Neural cell (in vitro differentiated cells): ENCODE measurements at regions not wholly inside any gene's neighbourhood (a gene's known extent, or its start where the extent isn't known, plus 50 kb on each side); places are given as distances from the start of the nearest gene placed in this dataset.

ENCODE experiments used
- H2AFZ ChIP-seq: fragments of 200-600, 300-800 bp; sonication (generic), shearing (Covaris generic); 2 replicates; pipeline ENCODE4 v1.6.0; 2014; ENCODE audit warnings: low read depth, mild to moderate bottlenecking, antibody characterized with exemption, low read length, moderate library complexity
- H3F3A ChIP-seq: fragments of 200-600 bp; shearing (Covaris generic); 2 replicates; pipeline ENCODE4 v1.6.1; 2016; ENCODE audit warnings: mild to moderate bottlenecking, moderate library complexity, mixed read lengths, antibody characterized with exemption, low read length; ENCODE audit not compliant: insufficient read depth, poor library complexity, severe bottlenecking
- H3K27ac ChIP-seq: fragments of 200-600, 300-800 bp; sonication (generic), shearing (Covaris generic); 2 replicates; pipeline ENCODE4 v1.5.1; 2014; ENCODE audit warnings: mild to moderate bottlenecking, low read length, moderate library complexity
- H3K27me3 ChIP-seq: fragments of 300-800, 200-600 bp; sonication (generic), shearing (Covaris generic); 2 replicates; pipeline ENCODE4 v1.6.0; 2014; ENCODE audit warnings: mild to moderate bottlenecking, low read depth, low read length, moderate library complexity; ENCODE audit not compliant: insufficient read depth
- H3K36me3 ChIP-seq: fragments of 300-800, 200-600 bp; sonication (generic), shearing (Covaris generic); 2 replicates; pipeline ENCODE4 v1.5.1; 2014; ENCODE audit warnings: mild to moderate bottlenecking, antibody characterized with exemption, low read length, moderate library complexity; ENCODE audit not compliant: insufficient read depth
- H3K4me2 ChIP-seq: fragments of 300-800, 200-600 bp; sonication (generic), shearing (Covaris generic); 2 replicates; pipeline ENCODE4 v1.6.0; 2014; ENCODE audit warnings: mild to moderate bottlenecking, low read length
- H3K4me3 ChIP-seq: fragments of 300-800, 200-600 bp; sonication (generic), shearing (Covaris generic); 2 replicates; pipeline ENCODE4 v1.5.1; 2014; ENCODE audit warnings: mild to moderate bottlenecking, low read length, moderate library complexity
- H3K79me2 ChIP-seq: fragments of 200-600 bp; shearing (Covaris generic); replicated peaks from 2 replicates; pipeline ENCODE4 v1.6.0; 2014; ENCODE audit warnings: mild to moderate bottlenecking, low read length, moderate library complexity; ENCODE audit not compliant: insufficient read depth
- H3K9ac ChIP-seq: fragments of 300-800, 200-600 bp; sonication (generic), shearing (Covaris generic); 2 replicates; pipeline ENCODE4 v1.6.1; 2016; ENCODE audit warnings: mild to moderate bottlenecking, low read length, mixed read lengths
- H3K9me2 ChIP-seq: fragments of 200-600 bp; shearing (Covaris generic); 2 replicates; pipeline ENCODE4 v1.6.1; 2016; ENCODE audit warnings: mild to moderate bottlenecking, low read length, mixed read lengths; ENCODE audit not compliant: insufficient read depth
- H3K9me3 ChIP-seq: fragments of 200-600, 300-800 bp; sonication (generic), shearing (Covaris generic); 2 replicates; pipeline ENCODE4 v1.6.1; 2016; ENCODE audit warnings: mild to moderate bottlenecking, mixed run types, low read length, moderate library complexity, mixed read lengths
- H4K20me1 ChIP-seq: fragments of 200-600 bp; shearing (Covaris generic); 2 replicates; pipeline ENCODE4 v1.6.1; 2016; ENCODE audit warnings: mild to moderate bottlenecking, mixed run types; ENCODE audit not compliant: insufficient read depth
- EP300 ChIP-seq: fragments of 450-650 bp; conservative IDR thresholded peaks from 2 replicates; pipeline ENCODE4 v1.6.1; 2014; ENCODE audit warnings: antibody characterized with exemption, mild to moderate bottlenecking, moderate library complexity; ENCODE audit not compliant: poor library complexity, severe bottlenecking
- EZH2 ChIP-seq: fragments of 200-600, 300-800 bp; shearing (Covaris generic), sonication (generic); IDR thresholded peaks from 2 replicates; pipeline ENCODE4 v1.6.1; 2014; ENCODE audit warnings: antibody characterized with exemption, low read length, borderline replicate concordance, mild to moderate bottlenecking; ENCODE audit not compliant: insufficient read depth, poor library complexity, severe bottlenecking
- MXI1 ChIP-seq: fragments of 450-650 bp; conservative IDR thresholded peaks from 2 replicates; pipeline ENCODE4 v1.6.1; 2014; ENCODE audit warnings: antibody characterized with exemption, mild to moderate bottlenecking; ENCODE audit not compliant: poor library complexity, severe bottlenecking
- POLR2AphosphoS5 ChIP-seq: IDR thresholded peaks from 2 replicates; pipeline ENCODE4 v1.6.1; 2012
- RAD21 ChIP-seq: fragments of 450-650 bp; conservative IDR thresholded peaks from 2 replicates; pipeline ENCODE4 v1.6.1; 2014; ENCODE audit warnings: antibody characterized with exemption, mild to moderate bottlenecking, moderate library complexity
- SMC3 ChIP-seq: fragments of 450-650 bp; conservative IDR thresholded peaks from 2 replicates; pipeline ENCODE4 v1.6.1; 2014; ENCODE audit warnings: antibody characterized with exemption, mild to moderate bottlenecking, moderate library complexity; ENCODE audit not compliant: poor library complexity
- TAF1 ChIP-seq: IDR thresholded peaks from 2 replicates; pipeline ENCODE4 v1.6.1; 2012; ENCODE audit warnings: low read depth
- TF ChIP-seq, protein P1 (sequence below): fragments of 450-650 bp; IDR thresholded peaks from 2 replicates; pipeline ENCODE4 v1.5.1; 2014; ENCODE audit warnings: antibody characterized with exemption, mild to moderate bottlenecking, moderate library complexity; ENCODE audit not compliant: poor library complexity, severe bottlenecking
- TF ChIP-seq, protein P2 (sequence below): IDR thresholded peaks from 2 replicates; pipeline ENCODE4 v1.6.1; 2012; ENCODE audit warnings: borderline replicate concordance

DNA sequence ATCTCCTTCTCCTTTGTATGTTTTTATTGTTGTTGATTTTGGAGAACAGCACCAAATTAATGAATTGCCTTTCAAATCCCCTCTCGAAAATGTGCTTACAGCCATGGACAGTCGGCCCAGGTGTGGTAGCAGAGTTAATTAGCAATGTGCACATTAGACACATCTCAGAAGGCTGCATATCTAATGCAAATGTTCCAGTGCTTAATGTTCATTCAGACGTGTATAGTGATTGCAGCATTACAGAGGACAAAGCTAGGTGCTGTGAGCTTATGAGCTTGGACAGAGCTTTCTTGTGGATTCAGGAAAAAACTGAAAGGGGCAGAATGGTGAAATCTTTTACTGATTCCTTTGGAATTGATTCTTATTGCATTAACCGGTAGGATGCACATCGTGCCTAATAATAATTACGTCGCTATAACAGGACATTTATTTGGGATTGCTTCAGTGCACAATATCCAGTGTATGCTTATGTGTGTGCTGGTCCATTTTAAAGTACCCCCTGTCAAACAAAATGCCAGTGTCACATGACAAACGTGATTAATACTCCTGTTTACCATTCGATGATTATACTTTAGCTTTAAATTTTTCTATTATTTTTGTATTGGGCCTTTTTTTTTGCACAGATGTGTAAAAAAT is 552.9 kb upstream of the EPHA5 start:
- Histone ChIP-seq H3K27me3 (no peaks in the 10 kb centered on the region), H3K9me3 (no peaks in the 10 kb centered on the region), H3K4me3 (no peak overlapping the region), H3K9me2 (no peaks in the 10 kb centered on the region), H3K9ac (no peak overlapping the region), H3K36me3 (no peaks in the 10 kb centered on the region), H3F3A (no peaks in the 10 kb centered on the region), H2AFZ (no peak overlapping the region), H4K20me1 (no peaks in the 10 kb centered on the region), H3K4me2 (no peak overlapping the region), H3K27ac (no peak overlapping the region), H3K79me2 (no peaks in the 10 kb centered on the region)
- TF ChIP-seq SMC3 (no peak), EP300 (no peak), TAF1 (no peak), MXI1 (no peak), RAD21 (no peak), EZH2 (no peak), POLR2AphosphoS5 (no peak)
- TF ChIP-seq, protein P1, sequence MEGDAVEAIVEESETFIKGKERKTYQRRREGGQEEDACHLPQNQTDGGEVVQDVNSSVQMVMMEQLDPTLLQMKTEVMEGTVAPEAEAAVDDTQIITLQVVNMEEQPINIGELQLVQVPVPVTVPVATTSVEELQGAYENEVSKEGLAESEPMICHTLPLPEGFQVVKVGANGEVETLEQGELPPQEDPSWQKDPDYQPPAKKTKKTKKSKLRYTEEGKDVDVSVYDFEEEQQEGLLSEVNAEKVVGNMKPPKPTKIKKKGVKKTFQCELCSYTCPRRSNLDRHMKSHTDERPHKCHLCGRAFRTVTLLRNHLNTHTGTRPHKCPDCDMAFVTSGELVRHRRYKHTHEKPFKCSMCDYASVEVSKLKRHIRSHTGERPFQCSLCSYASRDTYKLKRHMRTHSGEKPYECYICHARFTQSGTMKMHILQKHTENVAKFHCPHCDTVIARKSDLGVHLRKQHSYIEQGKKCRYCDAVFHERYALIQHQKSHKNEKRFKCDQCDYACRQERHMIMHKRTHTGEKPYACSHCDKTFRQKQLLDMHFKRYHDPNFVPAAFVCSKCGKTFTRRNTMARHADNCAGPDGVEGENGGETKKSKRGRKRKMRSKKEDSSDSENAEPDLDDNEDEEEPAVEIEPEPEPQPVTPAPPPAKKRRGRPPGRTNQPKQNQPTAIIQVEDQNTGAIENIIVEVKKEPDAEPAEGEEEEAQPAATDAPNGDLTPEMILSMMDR: no peak
- TF ChIP-seq, protein P2, sequence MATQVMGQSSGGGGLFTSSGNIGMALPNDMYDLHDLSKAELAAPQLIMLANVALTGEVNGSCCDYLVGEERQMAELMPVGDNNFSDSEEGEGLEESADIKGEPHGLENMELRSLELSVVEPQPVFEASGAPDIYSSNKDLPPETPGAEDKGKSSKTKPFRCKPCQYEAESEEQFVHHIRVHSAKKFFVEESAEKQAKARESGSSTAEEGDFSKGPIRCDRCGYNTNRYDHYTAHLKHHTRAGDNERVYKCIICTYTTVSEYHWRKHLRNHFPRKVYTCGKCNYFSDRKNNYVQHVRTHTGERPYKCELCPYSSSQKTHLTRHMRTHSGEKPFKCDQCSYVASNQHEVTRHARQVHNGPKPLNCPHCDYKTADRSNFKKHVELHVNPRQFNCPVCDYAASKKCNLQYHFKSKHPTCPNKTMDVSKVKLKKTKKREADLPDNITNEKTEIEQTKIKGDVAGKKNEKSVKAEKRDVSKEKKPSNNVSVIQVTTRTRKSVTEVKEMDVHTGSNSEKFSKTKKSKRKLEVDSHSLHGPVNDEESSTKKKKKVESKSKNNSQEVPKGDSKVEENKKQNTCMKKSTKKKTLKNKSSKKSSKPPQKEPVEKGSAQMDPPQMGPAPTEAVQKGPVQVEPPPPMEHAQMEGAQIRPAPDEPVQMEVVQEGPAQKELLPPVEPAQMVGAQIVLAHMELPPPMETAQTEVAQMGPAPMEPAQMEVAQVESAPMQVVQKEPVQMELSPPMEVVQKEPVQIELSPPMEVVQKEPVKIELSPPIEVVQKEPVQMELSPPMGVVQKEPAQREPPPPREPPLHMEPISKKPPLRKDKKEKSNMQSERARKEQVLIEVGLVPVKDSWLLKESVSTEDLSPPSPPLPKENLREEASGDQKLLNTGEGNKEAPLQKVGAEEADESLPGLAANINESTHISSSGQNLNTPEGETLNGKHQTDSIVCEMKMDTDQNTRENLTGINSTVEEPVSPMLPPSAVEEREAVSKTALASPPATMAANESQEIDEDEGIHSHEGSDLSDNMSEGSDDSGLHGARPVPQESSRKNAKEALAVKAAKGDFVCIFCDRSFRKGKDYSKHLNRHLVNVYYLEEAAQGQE: no peak

DNA sequence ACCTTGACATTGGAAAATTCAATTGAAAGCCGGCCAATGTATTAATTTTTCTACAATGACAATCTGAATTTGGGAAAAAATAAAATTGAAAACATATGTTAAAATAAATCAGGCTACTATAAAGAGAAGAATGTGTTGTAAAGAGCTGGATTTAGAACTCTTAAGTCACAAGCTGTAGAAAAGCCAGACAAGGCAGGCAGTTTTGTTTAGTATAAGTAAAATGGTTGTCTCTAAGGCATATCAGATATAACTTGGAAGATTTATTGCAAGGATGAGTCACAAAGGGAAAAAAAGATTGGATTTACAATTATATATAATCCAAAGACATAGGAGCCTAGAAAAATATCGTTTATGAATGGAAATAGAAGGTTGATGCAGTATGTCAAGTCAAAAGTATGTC is 549.1 kb upstream of the EPHA5 start:
- Histone ChIP-seq H3K27me3 (no peaks in the 10 kb centered on the region), H3K4me2 (no peak overlapping the region), H3K79me2 (no peaks in the 10 kb centered on the region), H3K9ac (no peak overlapping the region), H3K4me3 (no peak overlapping the region), H2AFZ (no peak overlapping the region), H3F3A (no peaks in the 10 kb centered on the region), H3K27ac (no peak overlapping the region), H3K9me2 (no peaks in the 10 kb centered on the region), H4K20me1 (no peaks in the 10 kb centered on the region), H3K36me3 (no peaks in the 10 kb centered on the region), H3K9me3 (no peaks in the 10 kb centered on the region)
- TF ChIP-seq EZH2 (no peak), TAF1 (no peak), EP300 (no peak)
- TF ChIP-seq, protein P2: no peak
